ENCODE measurements at regions not wholly inside any gene's neighbourhood (a gene's known extent, or its start where the extent isn't known, plus 50 kb on each side); places are given as distances from the start of the nearest gene placed in this dataset.

- no peak for DNase-seq (ENCODE audit: low read depth in 2 of 3, low spot score in 2 of 3)
Measured at GRCh38 chr12:90327793-90328743, 619.4 kb upstream of the ATP2B1 start.

GRCh38 chr12:90323217-90323616 is 614.6 kb upstream of the ATP2B1 start:
- DNase-seq (ENCODE audit: low read depth in 2 of 3, low spot score in 2 of 3) = no peak

- DNase-seq (ENCODE audit: low read depth in 2 of 3, low spot score in 2 of 3) = no peak
Measured at GRCh38 chr12:90322006-90322405, 613.4 kb upstream of the ATP2B1 start.

DNA sequence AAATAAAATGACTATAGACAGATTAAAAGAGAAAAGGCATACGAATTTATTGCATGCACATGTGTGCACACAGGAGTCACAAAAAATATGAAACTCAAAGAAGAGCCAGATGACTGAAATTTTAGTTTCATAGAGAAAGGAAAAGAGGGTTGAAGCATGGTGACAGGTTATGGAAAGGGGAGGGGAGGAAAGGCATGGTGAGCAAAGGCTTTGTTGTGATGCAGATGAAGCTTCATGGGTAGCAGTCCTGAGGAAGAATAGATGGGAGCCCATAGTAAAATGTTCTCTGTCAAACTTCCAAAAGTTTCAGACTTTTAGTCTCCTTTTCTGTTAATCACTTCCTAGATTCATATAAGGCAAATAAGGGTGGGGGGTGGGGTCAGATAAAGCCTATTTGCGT is 612.7 kb upstream of the ATP2B1 start:
- no peak for DNase-seq (ENCODE audit: low read depth in 2 of 3, low spot score in 2 of 3)

- no peak for DNase-seq (ENCODE audit: low read depth in 2 of 3, low spot score in 2 of 3)
Measured at GRCh38 chr12:90311561-90311960, 602.9 kb upstream of the ATP2B1 start.

- DNase-seq (ENCODE audit: low read depth in 2 of 3, low spot score in 2 of 3) = no peak
Measured at GRCh38 chr12:90305379-90305778, 596.7 kb upstream of the ATP2B1 start.

GRCh38 chr12:90304231-90304630 is 595.6 kb upstream of the ATP2B1 start:
- no peak for DNase-seq (ENCODE audit: low read depth in 2 of 3, low spot score in 2 of 3)

GRCh38 chr12:90303771-90304170 is 595.1 kb upstream of the ATP2B1 start:
- no peak for DNase-seq (ENCODE audit: low read depth in 2 of 3, low spot score in 2 of 3)

GRCh38 chr12:90301561-90302133 is 593.0 kb upstream of the ATP2B1 start:
- no peak for DNase-seq (ENCODE audit: low read depth in 2 of 3, low spot score in 2 of 3)

GRCh38 chr12:90301095-90301494 is 592.5 kb upstream of the ATP2B1 start:
- no peak for DNase-seq (ENCODE audit: low read depth in 2 of 3, low spot score in 2 of 3)

GRCh38 chr12:90299666-90300065 is 591.0 kb upstream of the ATP2B1 start:
- no peak for DNase-seq (ENCODE audit: low read depth in 2 of 3, low spot score in 2 of 3)

DNA sequence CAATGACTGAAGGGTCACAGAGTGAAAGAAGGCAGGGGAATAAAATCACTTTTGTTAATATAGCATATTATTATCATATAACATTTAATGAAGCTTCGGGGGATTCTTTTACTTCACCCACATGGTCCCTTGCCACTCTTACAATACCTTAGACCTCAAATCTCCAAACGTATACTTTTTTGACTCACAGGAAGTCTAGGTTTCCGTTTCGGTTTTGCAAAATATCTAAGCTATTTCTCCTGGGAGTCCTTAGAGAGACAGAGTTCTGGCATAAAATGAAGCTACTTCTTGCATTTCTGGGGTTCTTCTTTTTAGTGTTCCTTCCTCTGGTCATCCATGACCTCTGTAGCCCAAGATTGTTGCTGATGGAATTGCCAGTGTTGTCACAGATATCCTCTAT is 590.5 kb upstream of the ATP2B1 start:
- DNase-seq (ENCODE audit: low read depth in 2 of 3, low spot score in 2 of 3) = no peak

GRCh38 chr12:90298289-90298948 is 589.8 kb upstream of the ATP2B1 start:
- DNase-seq (ENCODE audit: low read depth in 2 of 3, low spot score in 2 of 3) = no peak

GRCh38 chr12:90295858-90296257 is 587.2 kb upstream of the ATP2B1 start:
- DNase-seq (ENCODE audit: low read depth in 2 of 3, low spot score in 2 of 3) = no peak

GRCh38 chr12:90292183-90292582 is 583.5 kb upstream of the ATP2B1 start:
- DNase-seq (ENCODE audit: low read depth in 2 of 3, low spot score in 2 of 3) = no peak

GRCh38 chr12:90290980-90291975 is 582.6 kb upstream of the ATP2B1 start:
- no peak for DNase-seq (ENCODE audit: low read depth in 2 of 3, low spot score in 2 of 3)

GRCh38 chr12:90287585-90287984 is 578.9 kb upstream of the ATP2B1 start:
- no peak for DNase-seq (ENCODE audit: low read depth in 2 of 3, low spot score in 2 of 3)

DNA sequence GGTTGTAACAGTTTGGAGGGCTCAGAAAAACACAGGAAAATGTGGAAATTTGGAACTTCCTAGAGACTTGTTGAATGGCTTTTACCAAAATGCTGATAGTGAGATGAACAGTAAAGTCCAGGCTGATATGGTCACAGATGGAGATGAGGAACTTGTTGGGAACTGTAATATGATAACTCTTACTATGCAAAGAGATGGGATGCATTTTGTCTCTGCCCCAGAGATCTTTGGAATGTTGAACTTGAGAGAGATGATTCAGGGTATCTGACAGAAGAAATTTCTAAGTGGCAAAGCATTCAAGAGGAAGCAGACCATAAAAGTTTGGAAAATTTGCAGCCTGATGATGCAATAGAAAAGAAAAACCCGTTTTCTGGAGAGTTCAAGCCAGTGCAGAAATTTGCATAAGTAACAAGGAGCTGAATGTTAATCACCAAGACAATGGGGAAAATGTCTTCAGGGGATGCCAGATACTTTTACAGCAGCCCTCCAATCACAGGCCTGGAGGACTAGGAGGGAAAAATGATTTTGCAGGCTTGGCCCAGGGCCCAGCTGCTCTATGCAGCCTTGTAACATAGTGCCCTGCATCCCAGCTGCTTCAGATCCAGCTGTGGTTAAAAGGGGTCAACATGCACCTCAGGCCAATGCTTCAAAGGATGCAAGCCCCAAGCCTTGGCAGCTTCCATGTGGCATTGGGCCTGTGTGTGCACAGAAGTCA is 572.7 kb upstream of the ATP2B1 start:
- no peak for DNase-seq (ENCODE audit: low read depth in 2 of 3, low spot score in 2 of 3)

DNA sequence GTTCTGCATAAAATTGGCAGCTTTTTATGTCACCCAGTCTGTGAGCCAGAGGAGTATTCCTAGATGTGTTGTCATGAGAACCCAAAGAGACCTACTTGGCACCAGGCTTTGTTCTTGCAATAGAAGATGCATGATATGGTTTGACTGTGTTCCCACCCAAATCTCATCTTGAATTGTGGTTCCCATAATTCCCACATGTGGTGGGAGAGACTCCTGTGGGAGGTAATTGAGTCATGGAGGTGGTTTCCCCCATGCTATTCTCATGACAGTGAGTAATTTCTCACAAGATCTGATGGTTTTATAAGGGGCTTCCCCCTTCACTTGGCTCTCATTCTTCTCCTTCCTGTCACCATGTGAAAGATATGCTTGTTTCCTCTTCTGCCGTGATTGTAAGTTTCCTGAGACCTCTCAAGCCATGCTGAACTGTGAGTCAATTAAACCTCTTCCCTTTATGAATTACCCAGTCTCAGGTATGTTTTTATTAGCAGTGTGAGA is 572.0 kb upstream of the ATP2B1 start:
- no peak for DNase-seq (ENCODE audit: low read depth in 2 of 3, low spot score in 2 of 3)

GRCh38 chr12:90280033-90280432 is 571.4 kb upstream of the ATP2B1 start:
- DNase-seq (ENCODE audit: low read depth in 2 of 3, low spot score in 2 of 3) = no peak
